ENCODE measurements at regions not wholly inside any gene's neighbourhood (a gene's known extent, or its start where the extent isn't known, plus 50 kb on each side); places are given as distances from the start of the nearest gene placed in this dataset.

DNA sequence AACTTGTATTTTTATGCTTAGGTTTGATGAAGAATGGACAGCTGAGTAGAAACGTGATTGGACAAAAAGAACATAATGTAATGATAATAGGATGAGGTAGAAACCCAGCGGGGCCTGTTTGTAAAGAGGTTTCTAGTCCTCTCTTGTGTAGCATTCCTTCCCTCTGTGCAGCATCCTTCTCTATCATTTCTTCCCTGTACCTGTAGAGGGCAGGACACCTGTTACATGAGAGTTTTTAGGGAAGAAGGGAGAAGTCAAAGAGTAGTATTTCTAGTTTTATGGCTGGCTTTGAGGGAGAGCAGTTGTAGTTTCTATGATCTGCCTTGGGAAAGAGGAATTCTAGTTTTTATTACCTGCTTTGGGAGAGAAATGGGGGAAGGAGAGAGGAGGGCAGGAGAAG lies 162.1 kb upstream of the FST start:
- no peak for DNase-seq (ENCODE audit: extremely low read depth, low read depth)
- TF ChIP-seq, protein P1, sequence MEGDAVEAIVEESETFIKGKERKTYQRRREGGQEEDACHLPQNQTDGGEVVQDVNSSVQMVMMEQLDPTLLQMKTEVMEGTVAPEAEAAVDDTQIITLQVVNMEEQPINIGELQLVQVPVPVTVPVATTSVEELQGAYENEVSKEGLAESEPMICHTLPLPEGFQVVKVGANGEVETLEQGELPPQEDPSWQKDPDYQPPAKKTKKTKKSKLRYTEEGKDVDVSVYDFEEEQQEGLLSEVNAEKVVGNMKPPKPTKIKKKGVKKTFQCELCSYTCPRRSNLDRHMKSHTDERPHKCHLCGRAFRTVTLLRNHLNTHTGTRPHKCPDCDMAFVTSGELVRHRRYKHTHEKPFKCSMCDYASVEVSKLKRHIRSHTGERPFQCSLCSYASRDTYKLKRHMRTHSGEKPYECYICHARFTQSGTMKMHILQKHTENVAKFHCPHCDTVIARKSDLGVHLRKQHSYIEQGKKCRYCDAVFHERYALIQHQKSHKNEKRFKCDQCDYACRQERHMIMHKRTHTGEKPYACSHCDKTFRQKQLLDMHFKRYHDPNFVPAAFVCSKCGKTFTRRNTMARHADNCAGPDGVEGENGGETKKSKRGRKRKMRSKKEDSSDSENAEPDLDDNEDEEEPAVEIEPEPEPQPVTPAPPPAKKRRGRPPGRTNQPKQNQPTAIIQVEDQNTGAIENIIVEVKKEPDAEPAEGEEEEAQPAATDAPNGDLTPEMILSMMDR (IDR thresholded peaks at IDR 0.05; ENCODE audit: low read depth, low read length): no peak

DNA sequence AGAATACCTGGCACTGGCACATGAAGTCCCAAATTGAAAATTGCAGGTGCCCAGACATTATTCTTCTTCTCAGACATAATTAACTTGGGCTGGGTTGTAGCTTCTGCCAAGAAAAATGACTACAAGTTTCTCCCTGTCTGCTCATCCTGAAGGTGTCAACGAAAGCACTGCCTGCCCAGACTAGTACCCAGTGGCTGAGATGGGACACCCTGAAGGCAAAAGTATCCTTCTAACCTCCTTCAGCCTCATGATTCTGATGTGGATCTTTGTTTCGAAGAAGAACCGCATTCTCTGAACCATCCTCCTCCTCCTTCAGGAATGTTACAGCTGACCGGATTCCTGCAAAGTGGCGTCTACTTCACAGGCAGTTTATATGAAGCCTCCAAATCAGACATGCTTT lies 161.1 kb upstream of the FST start:
- DNase-seq (ENCODE audit: extremely low read depth, low read depth): no peak
- TF ChIP-seq, protein P1 (IDR thresholded peaks at IDR 0.05; ENCODE audit: low read depth, low read length): no peak

DNA sequence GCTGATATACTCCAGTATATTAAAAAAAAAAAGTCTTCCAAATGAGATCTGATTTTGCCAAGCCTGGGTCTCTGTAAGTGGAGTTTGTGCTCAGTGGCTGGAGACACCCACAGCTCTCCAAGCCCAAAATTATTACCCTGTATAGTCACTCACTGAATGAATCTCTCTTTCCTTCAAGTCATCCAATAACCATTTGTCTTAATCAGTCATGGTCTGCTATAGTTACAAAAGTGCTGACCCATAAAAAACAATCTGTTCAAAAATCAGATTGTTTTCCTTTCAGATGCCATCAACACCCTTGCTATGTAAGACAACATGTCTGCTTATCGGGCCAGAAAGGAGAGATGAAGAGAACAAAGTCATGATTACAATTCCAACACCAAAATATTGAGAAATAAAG lies 159.4 kb upstream of the FST start:
- TF ChIP-seq, protein P1 (IDR thresholded peaks at IDR 0.05; ENCODE audit: low read depth, low read length): no peak
- DNase-seq (ENCODE audit: extremely low read depth, low read depth): no peak

DNA sequence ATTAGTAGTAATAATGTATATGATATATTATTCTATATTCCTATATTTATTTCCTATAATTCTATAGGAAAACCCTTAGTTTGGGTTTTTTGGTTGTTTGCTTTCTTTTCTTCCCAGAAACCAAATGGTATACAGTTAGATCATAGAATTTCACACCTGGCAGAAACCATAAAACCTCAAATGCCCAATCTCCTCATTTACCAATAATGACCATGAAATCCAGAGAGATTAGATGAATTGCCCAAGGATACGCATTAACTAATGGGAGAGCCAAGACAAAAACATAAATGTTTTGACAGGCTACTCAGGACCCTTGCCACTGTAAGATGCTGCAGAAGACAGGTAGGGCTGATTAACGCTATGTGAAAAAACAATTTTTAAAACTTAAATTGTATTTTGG lies 158.7 kb upstream of the FST start:
- TF ChIP-seq, protein P1 (IDR thresholded peaks at IDR 0.05; ENCODE audit: low read depth, low read length): no peak
- DNase-seq (ENCODE audit: extremely low read depth, low read depth): no peak

GRCh38 chr5:53322257-53322656 lies 158.2 kb upstream of the FST start:
- no peak for DNase-seq (ENCODE audit: extremely low read depth, low read depth)
- TF ChIP-seq, protein P1 (IDR thresholded peaks at IDR 0.05; ENCODE audit: low read depth, low read length): no peak

- no peak for DNase-seq (ENCODE audit: extremely low read depth, low read depth)
- TF ChIP-seq, protein P1 (IDR thresholded peaks at IDR 0.05; ENCODE audit: low read depth, low read length): no peak
Measured at GRCh38 chr5:53323511-53323910, 156.9 kb upstream of the FST start.

DNA sequence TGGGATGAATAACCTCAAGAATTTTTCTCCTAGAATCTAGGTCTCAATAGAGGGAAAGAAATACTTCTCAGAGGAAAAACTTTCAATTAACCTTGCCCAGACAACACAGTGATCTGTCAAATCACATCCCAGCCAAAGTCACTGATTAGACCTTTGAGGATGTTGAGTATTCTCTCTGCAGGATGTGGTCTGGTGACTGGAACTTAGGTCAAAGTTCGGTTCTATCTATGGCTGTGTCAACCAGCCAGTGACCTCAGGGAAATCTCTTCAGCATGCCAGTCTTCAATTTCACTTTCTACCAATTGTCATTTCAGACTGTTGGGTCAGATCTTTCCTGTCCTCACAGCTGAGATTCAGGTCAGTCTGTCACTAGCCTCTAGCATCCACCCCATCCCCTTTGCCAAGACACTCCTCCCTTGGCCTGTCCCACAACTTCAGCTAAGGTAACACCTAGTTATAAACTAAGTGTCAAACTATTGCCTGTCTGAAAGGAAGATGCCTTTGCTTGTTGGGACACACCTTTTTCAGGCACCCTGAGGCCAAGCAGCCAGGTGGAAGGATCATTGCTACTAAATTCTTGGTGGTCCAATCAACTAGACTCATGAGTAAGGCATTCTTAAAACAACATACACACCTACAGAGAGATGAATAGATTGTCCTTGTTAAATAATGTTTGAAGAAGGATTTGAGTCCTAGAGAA lies 156.3 kb upstream of the FST start:
- TF ChIP-seq, protein P1 (IDR thresholded peaks at IDR 0.05; ENCODE audit: low read depth, low read length): no peak
- DNase-seq (ENCODE audit: extremely low read depth, low read depth): no peak

Data from AG09319 (cell line).